HG02623 (cell line): ENCODE measurements at regions not wholly inside any gene's neighbourhood (a gene's known extent, or its start where the extent isn't known, plus 50 kb on each side); places are given as distances from the start of the nearest gene placed in this dataset.
"Not testable (repeated sequence)": the region's sequence is repeated elsewhere in the genome, so short reads cannot be mapped to it uniquely, and the experiment has no call there.

Source experiments
- ATAC-seq: cut with Tn5 transposase; IDR thresholded peaks from one replicate; pipeline ENCODE4 v1.9.1; 2021; ENCODE audit warnings: moderate library complexity; ENCODE audit not compliant: unreplicated experiment

DNA sequence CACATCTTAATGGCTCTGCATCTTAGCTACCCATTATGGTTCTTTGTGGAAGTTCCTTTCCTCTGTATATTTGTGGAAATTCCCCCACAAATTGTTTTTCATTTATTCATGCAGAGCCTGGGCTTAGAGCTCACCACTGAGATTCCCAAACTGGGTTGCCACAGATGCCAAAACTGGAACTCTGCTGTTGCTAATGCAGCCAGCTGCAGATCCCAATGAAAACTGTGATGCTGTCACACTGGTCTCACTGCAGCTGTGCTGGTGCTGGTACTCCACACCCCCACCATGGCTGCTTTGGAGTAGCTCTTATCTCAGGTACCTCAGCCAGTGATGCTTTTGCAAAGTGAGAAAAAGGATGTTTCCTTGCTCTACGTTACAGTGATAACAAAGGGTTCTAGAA is 87.7 kb downstream of the DCK start:
- no peak for ATAC-seq

DNA sequence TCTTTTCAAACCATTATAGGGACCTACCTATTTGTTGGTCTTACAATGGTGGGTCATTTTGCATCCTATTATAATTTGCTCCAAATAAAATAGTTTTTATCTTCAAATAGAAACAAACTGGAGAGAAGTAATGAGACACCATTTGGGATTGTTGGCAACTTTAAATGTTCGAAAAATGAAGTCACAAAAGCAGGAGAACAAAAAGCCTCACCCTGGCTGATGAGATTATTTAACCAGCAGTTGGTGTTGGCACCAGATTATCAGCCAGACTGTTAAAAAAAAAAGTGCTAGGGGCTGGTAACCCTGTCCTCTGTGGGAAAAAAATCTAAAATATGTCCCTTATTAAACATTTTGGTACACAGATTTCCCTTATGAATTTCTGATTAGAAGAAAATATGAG is 100.3 kb downstream of the DCK start:
- no peak for ATAC-seq

DNA sequence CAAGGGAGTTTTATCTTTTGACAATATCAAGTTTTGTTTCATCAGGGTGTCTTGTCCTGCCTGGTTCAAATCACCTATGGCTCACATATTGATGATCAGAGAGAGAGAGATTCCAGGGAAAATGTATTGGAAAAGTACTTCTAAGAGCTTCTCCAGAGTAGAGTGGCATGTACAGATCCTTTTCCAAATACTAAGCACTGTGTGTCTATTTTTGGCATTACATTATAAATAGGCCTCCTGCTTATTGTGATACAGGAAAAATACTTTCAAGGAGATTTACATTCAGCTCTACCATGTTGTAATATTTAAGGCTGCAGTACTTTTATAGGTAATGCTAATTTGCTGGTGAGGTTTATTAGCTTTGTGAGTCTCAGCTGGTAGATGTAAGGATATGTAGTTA is 100.8 kb downstream of the DCK start:
- no peak for ATAC-seq

DNA sequence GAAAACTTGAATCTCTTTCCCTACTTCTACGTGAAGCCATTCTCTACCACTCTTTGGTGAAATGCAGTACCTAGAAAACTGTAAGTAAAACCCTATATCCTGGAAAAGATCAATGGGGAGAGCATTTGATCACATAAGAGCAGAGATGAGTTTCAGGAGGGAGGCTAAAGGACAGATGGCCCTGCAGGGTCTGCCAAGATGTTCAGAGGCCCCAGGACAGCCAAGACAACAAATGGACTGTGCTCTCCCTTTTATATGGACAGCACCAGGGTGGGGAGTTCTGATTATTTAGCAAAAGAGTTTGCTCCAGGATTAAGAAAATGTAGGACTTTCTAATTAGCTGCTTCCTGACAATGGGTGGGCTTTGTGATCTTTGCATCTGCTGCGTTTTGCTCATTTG is 101.7 kb downstream of the DCK start:
- no peak for ATAC-seq

DNA sequence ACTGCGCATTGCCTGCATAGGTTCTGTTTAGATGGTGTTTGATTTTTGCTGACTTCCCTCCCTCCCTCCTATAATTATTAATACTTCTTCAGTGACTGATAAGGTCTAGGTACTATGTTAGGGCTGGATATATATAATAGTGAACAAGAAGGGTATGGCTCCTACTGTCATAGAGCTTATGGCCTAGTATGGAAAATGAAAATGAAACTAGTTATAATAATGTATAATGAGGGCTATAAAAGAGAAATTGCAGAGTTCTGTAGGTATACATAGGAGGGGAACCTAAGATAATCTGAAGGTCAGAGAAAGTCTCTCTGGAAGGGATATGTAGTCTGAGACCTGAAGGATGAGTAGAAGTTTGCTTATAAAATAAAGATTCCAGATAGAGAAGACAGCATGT is 102.1 kb downstream of the DCK start:
- ATAC-seq: no peak

DNA sequence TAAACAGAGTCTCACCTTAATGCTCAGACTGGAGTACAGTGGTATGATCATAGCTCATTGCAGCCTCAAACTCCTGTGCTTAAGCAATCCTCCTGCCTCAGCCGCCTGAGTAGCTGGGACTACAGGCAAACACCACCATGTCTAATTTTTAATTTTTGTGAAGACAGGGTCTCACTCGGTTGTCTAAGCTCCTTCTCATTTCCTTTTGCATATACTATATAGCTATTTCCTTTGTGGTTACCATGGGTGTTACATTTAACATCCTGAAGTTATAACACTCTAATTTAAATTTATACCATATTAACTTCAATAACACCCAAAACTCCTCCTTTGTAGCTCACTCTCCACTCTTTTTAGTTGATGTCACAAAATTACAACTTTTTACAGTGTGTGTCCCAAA is 114.3 kb downstream of the DCK start:
- ATAC-seq: no peak

DNA sequence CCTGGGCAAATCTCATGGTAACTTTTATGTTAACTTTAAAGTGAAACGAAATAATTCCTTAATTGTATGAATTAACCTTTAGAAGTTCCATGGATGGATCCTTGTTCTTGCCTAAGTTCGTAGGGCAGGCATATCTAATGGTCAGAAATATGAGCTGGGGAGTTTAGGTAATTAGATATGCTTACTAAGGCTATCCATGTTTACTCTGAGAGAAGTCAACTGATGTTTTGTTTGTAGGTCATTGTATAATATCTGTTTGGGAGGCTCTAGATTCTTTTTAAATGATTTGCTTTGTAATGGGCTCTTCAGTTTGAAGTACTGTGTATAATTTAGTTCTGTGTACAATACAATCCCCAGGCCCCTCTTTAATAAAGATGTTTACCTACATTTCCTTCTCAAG is 117.0 kb downstream of the DCK start:
- no peak for ATAC-seq

DNA sequence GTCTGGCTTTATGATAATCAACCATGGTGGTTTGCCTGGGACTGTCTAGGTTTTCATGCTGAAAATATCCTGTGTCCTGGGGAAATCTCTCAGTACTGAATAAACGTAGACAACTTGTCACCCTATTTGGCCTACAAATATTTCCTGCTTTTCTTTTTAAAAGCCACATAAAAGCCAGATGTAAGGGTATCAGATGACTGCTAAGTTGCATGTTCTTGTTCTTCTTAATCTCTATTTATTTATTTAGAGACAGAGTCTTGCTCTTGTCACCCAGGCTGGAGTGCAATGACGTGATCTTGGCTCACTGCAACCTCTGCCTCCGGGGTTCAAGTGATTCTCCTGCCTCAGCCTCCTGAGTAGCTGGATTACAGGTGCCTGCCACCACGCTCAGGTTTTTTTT is 117.7 kb downstream of the DCK start:
- not testable (repeated sequence) for ATAC-seq

DNA sequence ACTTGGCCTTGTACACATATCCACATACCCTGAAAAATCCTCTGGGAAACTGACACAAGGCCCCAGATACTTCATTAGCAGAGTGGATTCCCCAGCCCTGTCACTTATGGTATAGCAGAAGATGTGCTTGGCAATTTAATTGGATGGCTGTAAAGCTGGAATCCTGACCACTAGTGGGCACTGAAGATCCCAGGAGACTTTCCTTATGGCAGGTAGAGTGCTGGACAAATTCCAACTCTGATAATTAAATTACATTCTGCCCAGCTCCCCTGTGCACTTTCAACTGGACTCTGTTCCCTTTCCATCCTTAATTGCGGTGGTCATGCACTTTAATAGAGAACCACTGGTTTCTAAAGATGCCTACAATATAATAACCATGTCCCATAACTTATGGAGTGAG is 119.8 kb downstream of the DCK start:
- ATAC-seq: no peak

DNA sequence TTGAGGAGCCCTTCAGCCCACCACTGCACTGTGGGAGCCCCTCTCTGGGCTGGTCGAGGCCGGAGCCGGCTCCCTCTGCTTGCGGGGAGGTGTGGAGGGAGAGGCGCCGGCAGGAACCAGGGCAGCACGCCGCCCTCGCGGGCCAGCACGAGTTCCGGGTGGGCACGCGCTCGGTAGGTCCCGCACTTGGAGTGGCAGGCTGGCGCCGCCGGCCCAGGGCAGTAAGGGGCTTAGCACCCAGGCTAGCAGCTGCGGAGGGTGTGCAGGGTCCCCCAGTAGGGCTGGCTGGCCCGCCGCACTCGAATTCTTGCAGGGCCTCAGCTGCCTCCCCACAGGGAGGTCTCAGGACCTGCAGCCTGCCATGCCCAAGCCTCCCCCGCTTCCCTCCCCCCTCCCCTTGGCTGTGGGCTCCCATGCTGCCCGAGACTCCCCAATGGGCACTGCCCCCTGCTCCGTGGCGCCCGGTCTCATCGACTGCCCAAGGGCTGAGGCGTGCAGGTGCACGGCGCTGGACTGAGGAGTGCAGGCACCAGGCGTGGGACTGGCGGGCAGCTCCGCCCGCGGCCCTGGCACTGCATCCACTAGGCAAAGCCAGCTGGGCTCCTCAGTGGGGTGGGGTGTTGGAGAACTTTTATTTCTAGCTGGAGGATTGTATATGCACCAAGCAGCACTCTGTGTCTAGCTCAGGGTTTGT is 127.5 kb downstream of the DCK start:
- no peak for ATAC-seq

DNA sequence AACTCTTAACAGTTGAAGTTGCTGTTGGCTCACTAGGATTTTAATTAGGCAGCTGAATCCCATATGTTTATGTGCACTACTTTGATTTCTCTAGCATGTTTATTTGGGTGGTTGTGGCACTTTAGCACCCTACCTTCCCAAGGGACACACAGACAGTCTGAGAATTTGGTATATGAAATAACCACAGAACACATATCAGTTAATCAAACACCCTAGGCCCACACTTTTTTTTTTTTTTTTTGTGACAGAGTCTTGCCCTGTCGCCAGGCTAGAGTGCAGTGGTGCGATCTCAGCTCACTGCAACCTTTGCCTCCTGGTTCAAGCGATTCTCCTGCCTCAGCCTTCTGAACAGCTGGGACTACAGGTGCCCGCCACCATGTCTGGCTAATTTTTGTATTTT is 130.5 kb downstream of the DCK start:
- no peak for ATAC-seq

DNA sequence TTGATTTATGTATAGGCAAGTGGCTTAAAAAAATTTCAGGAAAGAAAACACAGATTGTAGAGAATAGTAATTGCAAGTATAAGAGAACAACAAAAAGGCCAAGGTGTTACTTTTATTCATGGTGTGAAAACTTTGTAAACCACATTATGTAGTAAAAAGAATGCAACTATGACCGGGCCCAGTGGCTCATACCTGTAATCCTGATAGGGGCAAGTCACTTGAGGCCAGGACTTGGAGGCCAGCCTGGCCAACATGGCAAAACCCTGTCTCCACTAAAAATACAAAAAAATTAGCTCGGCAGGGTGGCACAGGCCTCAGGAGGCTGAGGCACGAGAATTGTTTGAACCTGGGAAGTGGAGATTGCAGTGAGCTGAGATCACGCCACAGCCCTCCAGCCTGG is 131.7 kb downstream of the DCK start:
- no peak for ATAC-seq

DNA sequence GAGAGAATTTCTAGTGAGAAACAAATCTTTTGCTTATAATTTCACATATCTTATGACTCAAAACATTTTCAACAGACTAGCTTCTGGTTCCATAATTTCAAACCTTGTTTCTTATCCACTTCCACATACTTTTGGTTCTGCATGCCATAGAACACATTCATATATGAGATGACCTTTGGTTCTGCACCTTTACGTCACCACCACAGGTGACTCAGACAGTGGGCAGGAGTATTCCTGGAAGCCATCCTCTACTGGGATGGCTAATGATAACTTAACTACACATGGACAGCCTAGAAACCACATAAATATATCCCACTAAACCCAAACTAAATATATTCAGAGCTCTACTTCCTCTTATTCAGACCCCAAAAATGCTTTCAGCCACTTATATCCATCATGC is 133.3 kb downstream of the DCK start:
- no peak for ATAC-seq

DNA sequence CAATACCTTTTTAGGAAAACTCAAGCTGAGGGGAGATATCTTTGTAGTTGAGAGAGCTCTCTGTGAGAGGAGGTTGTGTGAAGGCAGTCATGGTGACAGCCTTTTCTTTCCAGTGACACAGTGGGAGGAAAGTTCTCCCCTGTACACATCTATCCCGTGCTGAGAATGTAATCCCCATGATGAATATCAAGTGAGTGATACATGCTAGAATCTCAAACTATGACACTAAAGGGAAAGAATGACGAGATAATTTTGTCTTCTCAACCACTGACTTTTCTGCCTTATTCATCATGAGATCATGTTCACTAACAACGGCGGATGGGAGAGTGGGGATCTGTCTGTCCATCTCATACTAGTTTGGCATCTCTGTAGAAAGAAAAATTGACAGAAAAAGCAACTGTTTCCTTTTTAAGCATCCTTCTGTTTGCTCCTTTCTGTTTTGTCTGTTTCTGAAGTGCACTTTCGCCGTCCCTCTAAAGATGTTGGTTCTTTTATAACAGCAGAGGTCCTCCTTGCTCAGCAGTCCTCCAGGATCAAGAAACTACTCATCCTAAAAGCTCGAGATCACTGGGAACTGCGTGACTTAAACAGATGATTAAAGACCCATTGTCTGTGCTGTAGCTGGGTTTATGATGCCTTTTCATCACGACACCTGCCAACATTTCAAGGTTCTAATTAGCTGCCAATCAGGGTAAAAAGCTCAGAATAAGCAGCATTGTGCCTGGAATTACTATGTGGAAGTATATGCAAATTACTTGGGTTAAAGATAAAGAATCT is 137.6 kb downstream of the DCK start:
- no peak for ATAC-seq

DNA sequence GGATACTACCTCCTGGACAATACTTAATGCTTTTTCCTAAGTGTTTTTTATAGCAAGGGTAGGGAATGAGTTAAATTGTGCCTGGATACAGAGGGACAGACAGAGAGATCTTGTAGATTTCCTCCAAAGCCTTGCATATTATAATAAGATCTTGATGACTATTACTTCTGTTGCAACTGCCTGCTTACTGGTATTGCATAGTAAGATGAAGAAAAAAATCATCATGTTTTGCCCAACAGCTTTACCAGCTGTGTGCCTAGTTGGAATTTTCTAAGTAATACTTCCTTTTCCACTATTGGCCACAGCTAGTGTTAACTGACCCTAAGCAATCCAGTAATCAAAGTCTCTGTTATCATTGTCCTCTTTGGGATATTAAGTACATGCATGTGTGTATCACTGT is 139.0 kb downstream of the DCK start:
- no peak for ATAC-seq

DNA sequence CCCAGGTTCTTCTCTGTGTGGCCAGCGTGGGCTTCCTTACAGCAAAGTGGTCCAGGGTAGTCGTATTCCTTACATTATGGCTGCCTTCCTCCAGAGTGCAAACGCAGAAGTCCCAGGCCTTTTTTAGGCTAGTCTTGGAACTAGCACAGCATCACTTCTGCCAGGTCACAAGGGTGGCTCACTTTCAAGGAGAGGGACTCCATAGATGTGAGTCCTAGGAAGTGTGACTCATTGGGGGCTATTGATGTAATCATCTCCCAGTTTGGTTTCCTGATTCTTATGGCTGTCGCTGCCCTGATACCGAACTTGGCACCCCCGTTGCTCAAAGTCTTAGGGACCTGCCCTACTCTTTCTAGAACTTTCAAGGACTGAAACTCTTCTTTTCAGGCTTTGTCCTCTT is 140.0 kb downstream of the DCK start:
- no peak for ATAC-seq

DNA sequence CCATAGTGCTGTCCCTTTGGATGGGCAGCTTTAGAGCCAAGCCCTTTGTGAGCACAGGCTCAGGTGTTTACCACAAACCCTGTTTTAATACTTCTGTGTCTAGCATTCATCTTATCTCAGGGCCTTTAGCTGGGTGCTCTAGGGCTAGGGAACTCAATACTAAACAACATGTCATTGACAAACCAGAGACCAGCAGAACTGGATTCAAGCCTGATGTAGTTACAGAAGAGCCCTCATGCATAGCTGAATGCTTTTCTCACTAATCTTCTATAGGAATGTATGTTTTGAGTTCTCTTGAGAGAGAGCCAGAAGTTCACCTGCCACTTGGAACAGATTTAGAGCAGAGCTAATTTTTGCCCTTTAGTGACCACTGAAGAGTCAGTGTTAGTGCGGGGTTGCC is 142.6 kb downstream of the DCK start:
- ATAC-seq: no peak

DNA sequence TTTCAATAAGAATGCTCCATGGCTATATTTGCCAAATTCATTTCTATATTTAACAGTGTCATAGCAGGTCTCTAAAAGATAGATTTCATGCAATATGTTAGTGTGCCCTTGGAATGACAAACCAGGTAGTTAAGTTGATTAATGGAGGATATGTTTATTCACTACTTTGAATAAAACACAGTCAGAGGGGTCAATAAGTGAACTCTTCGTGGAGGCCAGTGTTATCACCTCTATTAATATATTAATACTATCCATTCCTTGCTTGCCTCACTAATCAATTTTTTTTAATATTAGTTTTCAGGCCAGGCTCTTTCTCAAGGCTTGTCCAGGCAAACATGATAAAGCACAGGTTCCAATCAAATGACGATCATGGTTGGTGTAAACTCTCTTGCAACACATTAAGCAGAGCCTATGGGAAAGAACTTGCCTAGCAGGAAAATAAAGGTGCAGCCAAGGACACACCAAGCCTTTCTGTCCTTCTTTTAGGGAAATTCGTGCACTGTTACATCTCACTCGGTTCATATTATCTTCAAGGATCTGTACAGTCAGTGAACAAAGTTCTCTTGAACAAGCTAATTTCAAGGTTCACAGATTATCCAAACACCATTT is 144.7 kb downstream of the DCK start:
- no peak for ATAC-seq

DNA sequence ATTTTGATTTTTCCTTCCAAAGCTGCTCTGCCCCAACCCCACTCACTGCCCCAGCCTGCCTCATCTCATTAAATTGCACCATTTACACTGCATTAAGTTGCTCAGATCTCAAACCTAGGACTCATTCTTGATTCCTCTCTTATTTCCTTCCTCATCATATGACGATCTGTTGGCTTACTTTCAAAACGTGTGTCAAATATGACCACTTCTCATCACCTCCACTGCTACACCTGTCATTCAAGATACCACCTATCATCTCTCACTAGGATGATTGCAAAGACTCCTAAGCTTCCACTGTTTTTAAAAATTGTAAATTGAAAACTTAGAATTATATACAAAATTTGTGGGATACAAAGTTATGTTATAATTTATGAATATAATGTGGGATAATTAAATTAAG is 147.1 kb downstream of the DCK start:
- ATAC-seq: no peak

DNA sequence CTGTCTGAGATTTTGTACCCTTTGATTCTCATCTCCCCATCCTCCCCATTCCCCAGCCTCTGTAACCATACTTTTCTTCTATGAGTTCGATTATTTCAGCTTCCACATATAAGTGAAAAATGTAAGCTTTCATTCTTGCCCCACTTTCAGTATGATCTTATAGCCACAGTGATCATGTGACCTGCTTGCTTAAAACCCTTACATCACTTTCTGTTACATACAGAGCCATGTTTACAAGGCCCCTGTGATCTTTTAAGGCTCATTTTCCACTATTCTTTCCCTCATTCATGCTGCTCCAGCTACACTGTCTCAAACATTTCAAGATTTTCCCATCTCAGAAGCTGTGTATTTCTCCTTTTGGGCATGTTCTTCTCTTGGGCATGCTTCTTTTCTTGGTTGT is 147.7 kb downstream of the DCK start:
- ATAC-seq: no peak

DNA sequence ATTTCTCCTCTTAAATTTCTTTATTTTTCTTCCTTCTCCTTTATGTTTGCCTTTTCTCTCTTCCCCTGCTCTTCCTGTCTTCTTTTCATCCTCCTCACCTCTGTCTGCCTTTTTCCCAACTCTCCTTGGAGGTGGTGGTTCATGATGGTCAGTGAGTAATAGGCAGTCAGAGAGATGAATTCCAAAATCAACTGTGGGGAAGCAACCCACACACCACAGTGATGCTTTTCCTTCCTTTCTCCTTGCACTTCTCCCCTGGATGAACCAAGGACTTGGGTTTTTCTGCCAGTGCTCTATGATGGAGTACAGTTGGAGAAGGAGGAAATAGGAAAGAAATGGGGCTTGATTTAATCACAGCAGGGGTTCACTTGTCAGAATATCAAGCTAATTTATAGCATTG is 153.8 kb downstream of the DCK start:
- no peak for ATAC-seq

DNA sequence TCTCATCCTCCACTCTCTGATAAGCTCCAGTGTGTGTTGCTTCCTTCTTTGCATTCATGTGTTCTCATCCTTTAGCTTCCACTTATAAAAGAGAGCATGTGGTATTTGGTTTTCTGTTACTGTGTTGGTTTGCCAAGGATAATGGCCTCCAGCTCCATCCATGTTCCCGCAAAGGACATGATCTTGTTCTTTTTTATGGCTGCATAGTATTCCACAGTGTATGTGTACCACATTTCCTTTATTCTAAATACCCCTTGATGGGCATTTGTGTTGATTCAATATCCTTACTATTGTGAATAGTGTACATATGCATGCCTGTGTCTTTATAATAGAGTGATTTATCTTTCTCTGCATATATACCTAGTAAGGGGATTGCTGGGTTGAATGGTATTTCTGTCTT is 155.1 kb downstream of the DCK start:
- ATAC-seq: no peak
